ENCODE measurements at regions not wholly inside any gene's neighbourhood (a gene's known extent, or its start where the extent isn't known, plus 50 kb on each side); places are given as distances from the start of the nearest gene placed in this dataset.

DNA sequence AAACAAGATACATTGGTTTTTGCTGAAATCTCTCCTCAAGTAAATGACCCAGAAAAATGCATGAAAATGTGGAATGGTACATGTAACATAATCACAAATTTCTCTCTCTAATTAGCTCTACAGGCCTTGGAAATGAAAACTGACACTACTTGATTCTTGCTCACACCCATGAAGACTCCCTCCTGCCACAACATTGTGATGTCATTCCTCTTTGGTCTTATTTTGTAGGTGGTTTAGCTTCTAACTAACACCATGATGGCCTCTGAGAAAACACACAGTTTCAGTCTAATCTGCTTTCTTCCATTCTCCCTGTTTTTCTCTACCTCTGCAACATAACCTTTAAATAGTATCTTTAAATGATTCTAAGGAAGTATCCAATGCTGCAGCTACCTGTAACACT lies 78.6 kb upstream of the FAM174A start:
- Histone ChIP-seq H3K4me2 (ENCODE audit: insufficient read depth in 1 of 2, low read depth in 2 of 2, low read length in 2 of 2) (no peak overlapping the region), H3K9ac (replicated peaks in 1 of 4; ENCODE audit: extremely low read depth in 1 of 4, low read depth in 3 of 4, low read length in 3 of 4) (no peak overlapping the region)
- TF ChIP-seq YY1 (IDR thresholded peaks at IDR 0.05; ENCODE audit: low read depth, low read length): no peak
- TF ChIP-seq FOSL1 (IDR thresholded peaks at IDR 0.05; ENCODE audit: insufficient read depth, low read depth, low read length): no peak
- no peak for TF ChIP-seq TBP (IDR thresholded peaks at IDR 0.05; ENCODE audit: low read depth, low read length)
- TF ChIP-seq TAF1 (IDR thresholded peaks at IDR 0.05; ENCODE audit: low read depth, low read length): no peak
- TF ChIP-seq RBBP5 (IDR thresholded peaks at IDR 0.05; ENCODE audit: borderline replicate concordance, low read depth, low read length): no peak
- no peak for TF ChIP-seq JUN (IDR thresholded peaks at IDR 0.05; ENCODE audit: low read depth, low read length)
- TF ChIP-seq EGR1 (IDR thresholded peaks at IDR 0.05; ENCODE audit: borderline replicate concordance, low read depth, low read length): no peak
- no peak for TF ChIP-seq HDAC2 (IDR thresholded peaks at IDR 0.05; ENCODE audit: borderline replicate concordance in 1 of 2, low read depth in 2 of 2, low read length in 2 of 2)
- no peak for TF ChIP-seq POLR2A (IDR thresholded peaks at IDR 0.05; ENCODE audit: control extremely low read depth in 1 of 2, low read depth in 2 of 2, low read length in 2 of 2)
- TF ChIP-seq KDM1A (IDR thresholded peaks at IDR 0.05; ENCODE audit: borderline replicate concordance, low read length): no peak
- TF ChIP-seq BCL11A (IDR thresholded peaks at IDR 0.05; ENCODE audit: low read depth in 2 of 2, low read length in 2 of 2): no peak
- TF ChIP-seq EZH2 (IDR thresholded peaks at IDR 0.05; ENCODE audit: low read depth, low read length, severe bottlenecking): no peak
- no peak for TF ChIP-seq SIN3A (conservative IDR thresholded peaks at IDR 0.05 in 1 of 2, IDR thresholded peaks at IDR 0.05 in 1 of 2; ENCODE audit: low read depth in 1 of 2, low read length in 2 of 2)
- TF ChIP-seq, protein P1, sequence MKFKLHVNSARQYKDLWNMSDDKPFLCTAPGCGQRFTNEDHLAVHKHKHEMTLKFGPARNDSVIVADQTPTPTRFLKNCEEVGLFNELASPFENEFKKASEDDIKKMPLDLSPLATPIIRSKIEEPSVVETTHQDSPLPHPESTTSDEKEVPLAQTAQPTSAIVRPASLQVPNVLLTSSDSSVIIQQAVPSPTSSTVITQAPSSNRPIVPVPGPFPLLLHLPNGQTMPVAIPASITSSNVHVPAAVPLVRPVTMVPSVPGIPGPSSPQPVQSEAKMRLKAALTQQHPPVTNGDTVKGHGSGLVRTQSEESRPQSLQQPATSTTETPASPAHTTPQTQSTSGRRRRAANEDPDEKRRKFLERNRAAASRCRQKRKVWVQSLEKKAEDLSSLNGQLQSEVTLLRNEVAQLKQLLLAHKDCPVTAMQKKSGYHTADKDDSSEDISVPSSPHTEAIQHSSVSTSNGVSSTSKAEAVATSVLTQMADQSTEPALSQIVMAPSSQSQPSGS (IDR thresholded peaks at IDR 0.05; ENCODE audit: low read length): no peak
- TF ChIP-seq POLR2AphosphoS5 (IDR thresholded peaks at IDR 0.05; ENCODE audit: low read depth, low read length): no peak

More for the DNA sequence above, 78.6 kb upstream of the FAM174A start:
- DNase-seq (ENCODE audit: low read depth in 1 of 2, low spot score in 2 of 2) (no peak), FAIRE-seq (no peak)
- no peak overlapping the region for H2BK5ac ChIP-seq (ENCODE audit: low read depth, low read length)
- H3K23me2 ChIP-seq (ENCODE audit: low read depth, low read length): no peaks in the 10 kb centered on the region
- H2BK15ac ChIP-seq (ENCODE audit: low read length): no peak overlapping the region
- H3K18ac ChIP-seq (ENCODE audit: extremely low read depth, low read length): no peak overlapping the region
- no peak overlapping the region for H3K4ac ChIP-seq (replicated peaks; ENCODE audit: insufficient read length, low read depth, low read length)
- H4K8ac ChIP-seq (ENCODE audit: extremely low read depth, insufficient read depth, low read length): no peak overlapping the region
- no peak overlapping the region for H2AK5ac ChIP-seq (ENCODE audit: low read depth, low read length)
- no peaks in the 10 kb centered on the region for H3K4me1 ChIP-seq (replicated peaks in 1 of 4; ENCODE audit: control insufficient read depth in 3 of 4, insufficient read depth in 4 of 4, low read length in 3 of 4)
- no peak overlapping the region for H3K4me3 ChIP-seq (ENCODE audit: extremely low read depth in 1 of 4, insufficient read depth in 2 of 4, low read depth in 3 of 4, low read length in 4 of 4)
- H3K79me1 ChIP-seq (ENCODE audit: low read depth, low read length): no peaks in the 10 kb centered on the region
- no peak overlapping the region for H2BK12ac ChIP-seq (ENCODE audit: low read depth, low read length)
- H2AFZ ChIP-seq (ENCODE audit: low read length): no peak overlapping the region
- H3K79me2 ChIP-seq (ENCODE audit: control insufficient read depth in 1 of 2, insufficient read depth in 2 of 2, low read length in 2 of 2): no peaks in the 10 kb centered on the region
- H4K5ac ChIP-seq (ENCODE audit: insufficient read length, low read depth, low read length): no peak overlapping the region
- CTCF ChIA-PET (ENCODE audit: partially characterized antibody): no interaction called here
- H3K36me3 ChIP-seq (ENCODE audit: control insufficient read depth in 2 of 4, insufficient read depth in 4 of 4, low read length in 3 of 4): no peaks in the 10 kb centered on the region
- no peaks in the 10 kb centered on the region for H3K9me3 ChIP-seq (ENCODE audit: insufficient read depth in 2 of 2, low read depth in 1 of 2, low read length in 1 of 2)
- H3K23ac ChIP-seq (ENCODE audit: insufficient read length): no peak overlapping the region
- H2BK20ac ChIP-seq (ENCODE audit: low read length): no peak overlapping the region
- no peak overlapping the region for H2BK120ac ChIP-seq (replicated peaks; ENCODE audit: low read depth, low read length)
- POLR2A ChIA-PET (ENCODE audit: partially characterized antibody): no interaction called here
- no peaks in the 10 kb centered on the region for H3K27me3 ChIP-seq (replicated peaks in 1 of 4; ENCODE audit: control insufficient read depth in 3 of 4, extremely low read depth in 1 of 4, insufficient read depth in 3 of 4, low read length in 3 of 4)
- no peak overlapping the region for H3K56ac ChIP-seq (replicated peaks; ENCODE audit: insufficient read length, low read depth, low read length)
- no peak overlapping the region for H3K27ac ChIP-seq (ENCODE audit: low read depth, low read length)
- H4K20me1 ChIP-seq (replicated peaks in 1 of 2; ENCODE audit: control insufficient read depth in 1 of 2, insufficient read depth in 2 of 2, low read length in 2 of 2): no peaks in the 10 kb centered on the region
- H4K91ac ChIP-seq (replicated peaks; ENCODE audit: insufficient read length, low read length): no peak overlapping the region
- H3K14ac ChIP-seq (ENCODE audit: insufficient read length): no peak overlapping the region

All from H1 (cell line).